Left renal pelvis (tissue), 4 donors: ENCODE measurements at regions not wholly inside any gene's neighbourhood (a gene's known extent, or its start where the extent isn't known, plus 50 kb on each side); places are given as distances from the start of the nearest gene placed in this dataset.
"Not testable (repeated sequence)": the region's sequence is repeated elsewhere in the genome, so short reads cannot be mapped to it uniquely, and the experiment has no call there.

ENCODE experiments used
- DNase-seq, 4 donors: peaks; one replicate each; pipeline ENCODE4 v3.0.0-alpha.2; 2013; ENCODE audit warnings: low read depth in 4 of 4, low spot score in 3 of 4

DNA sequence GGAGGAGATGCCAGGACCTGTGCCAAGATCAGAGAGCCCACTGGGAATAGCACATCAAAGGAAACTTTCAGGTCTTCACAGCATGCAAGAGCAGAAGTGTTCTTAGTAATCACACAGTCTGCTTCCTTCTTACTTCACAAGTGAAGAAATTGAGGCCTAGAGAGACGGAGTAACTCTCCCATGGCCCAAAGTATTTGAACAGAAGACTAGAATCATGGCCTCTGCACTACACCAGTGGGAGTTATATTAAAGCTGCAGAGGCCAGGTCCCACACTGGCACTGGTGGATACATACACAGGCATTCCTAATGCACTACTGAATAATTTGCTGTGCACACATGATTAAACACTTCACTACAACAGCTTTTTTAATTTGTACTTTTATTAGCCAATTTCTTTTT lies 107.6 kb upstream of the RMP24 start:
- DNase-seq = no peak

DNA sequence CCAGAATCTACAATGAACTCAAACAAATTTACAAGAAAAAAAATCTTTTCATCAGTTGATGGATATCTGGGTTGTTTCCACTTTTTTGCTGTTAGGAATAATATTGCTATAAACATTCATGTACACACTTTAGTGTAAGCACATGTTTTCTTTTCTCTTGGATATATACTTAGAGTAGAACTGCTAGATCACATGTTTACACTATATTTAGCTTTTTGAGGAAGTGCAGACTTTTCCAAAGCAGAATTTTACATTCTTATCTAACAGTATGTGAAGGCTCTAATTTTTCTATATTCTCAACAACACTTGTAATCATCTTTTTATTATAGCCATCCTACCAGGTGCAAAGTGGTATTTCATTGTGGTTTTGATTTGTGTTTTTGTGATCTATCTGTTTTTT lies 103.6 kb upstream of the RMP24 start:
- DNase-seq = no peak

DNA sequence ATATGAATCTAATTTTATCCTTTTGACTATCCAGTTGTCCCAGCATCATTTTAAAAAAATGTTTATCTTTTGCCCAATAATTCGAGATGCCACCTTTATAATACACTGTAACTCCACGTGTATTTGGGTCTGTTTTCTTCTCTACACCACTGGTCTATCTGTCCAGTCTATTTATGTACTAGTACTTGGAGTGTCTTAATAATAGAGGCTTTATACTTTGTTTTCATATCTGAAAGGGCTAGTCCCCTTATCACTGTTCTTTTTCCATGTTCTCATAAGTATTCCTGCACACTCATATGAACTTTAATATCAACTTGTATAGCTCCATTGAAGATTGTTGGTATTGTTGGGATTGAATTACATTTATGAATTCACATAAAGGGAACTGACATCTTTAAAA lies 101.1 kb upstream of the RMP24 start:
- no peak for DNase-seq

DNA sequence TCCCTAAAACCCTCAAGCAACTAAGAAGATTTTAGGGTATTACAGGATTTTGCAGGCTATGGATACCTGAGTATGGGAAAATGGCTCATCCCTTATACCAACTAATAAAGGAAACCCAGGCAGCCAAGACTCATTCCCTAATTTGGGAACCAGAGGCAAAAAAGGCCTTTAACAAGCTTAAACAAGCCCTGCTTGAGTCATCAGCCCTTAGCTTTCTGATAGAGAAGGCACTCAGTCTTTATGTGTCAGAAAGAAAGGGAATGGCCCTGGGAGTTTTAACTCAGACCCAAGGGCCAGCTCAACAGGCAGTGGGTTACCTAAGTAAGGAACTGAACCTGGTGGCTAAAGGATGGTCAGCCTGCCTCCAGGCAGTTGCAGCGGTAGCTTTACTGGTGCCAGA lies 96.9 kb upstream of the RMP24 start:
- DNase-seq = no peak

DNA sequence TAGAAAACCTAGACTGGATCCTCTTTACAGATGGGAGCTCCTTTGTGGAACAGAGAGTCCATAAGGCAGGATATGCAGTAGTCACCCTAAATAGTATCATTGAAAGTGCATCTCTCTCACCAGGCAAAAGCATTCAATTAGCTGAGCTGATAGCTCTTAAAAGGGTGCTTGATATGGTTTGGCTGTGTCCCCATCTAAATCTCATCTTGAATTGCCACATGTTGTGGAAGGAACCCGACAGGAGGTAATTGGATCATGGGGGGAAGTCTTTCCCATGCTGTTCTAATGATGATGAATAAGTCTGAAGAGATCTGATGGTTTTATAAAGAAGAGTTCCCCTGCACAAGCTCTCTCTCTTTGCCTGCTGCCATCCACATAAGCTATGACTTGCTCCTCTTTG lies 96.2 kb upstream of the RMP24 start:
- DNase-seq = no peak

DNA sequence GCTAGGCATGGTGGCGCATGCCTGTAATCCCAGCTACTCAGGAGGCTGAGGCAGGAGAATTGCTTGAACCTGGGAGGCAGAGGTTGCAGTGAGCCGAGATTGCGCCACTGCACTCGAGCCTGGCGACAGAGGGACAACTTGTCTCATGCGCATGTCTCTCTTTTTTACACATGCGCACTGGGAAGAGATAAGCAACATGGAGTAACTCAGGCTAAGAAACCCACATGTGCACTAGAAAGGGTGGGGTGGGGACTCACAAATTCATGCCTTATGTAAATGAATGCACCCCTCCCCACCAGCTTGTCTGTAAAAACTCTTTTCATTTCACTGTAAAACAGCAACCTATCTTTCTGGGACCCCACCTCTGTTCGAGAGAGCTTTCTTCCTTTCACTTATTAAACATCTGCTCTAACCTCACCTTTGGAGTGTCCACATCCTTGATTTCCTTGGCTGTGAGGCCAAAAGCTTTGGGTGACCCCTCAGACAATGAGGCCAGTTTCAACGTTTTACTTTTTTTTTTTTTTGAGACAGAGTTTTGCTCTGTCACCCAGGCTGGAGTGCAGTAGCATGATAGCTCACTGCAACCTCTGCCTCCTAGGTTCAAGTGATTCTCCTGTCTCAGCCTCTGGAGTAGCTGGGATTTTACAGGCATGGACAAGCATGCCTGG lies 91.6 kb upstream of the RMP24 start:
- DNase-seq = no peak

DNA sequence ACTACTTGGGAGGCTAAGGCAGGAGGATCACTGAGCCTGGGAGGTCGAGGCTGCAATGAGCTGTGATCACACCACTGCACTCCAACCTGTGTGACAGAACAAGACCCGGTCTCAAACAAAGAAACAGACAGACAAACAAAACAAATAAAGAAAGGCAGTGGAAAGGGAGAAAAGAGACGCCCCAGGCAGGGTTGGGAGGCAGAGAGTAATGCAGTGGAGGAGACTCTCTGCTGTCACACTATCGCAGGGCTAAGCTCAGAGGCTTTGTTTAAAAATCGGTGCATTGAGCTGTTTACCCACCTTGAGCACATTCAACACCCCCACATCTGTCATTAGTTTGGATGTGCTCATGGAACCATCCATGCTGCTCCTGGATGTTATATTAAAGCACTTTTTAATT lies 84.2 kb upstream of the RMP24 start:
- DNase-seq = no peak

DNA sequence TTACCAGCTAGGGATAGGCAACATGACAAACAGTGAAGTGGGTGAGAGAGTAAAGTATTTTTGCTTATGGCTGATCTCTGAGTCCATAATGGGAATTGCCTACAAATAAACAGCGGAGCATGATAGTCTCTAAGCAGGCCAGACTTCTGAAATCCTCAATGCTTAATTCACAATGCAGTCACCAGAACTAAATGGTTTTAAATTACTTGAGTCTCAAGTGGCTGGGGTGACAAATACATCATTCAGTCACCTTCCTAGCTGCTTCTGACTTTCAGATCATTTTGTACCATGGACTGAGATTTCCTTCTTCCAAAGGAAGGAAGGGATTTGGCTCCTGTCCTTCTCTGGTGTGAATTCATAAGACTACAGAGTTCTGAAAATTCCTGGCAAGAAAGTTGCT lies 82.8 kb upstream of the RMP24 start:
- DNase-seq = no peak

DNA sequence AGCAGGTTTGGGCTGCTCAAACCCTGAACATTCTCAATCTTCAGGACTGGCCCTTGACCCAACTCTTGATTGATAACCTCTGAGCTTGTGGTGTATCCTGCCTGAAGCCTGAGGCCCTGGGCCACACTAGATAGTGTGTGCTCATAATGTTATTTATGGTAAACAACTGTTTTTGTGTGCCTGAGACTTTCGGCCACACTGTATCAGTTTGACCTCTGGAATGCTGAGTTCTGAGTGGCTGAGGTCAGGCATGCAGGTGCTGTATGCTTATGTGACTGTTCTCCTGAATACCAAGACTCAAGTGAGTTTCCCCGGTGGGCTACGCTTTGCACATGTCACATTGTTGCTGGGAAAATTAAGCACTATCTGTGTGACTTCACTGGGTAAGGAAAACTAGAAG lies 82.2 kb upstream of the RMP24 start:
- no peak for DNase-seq

DNA sequence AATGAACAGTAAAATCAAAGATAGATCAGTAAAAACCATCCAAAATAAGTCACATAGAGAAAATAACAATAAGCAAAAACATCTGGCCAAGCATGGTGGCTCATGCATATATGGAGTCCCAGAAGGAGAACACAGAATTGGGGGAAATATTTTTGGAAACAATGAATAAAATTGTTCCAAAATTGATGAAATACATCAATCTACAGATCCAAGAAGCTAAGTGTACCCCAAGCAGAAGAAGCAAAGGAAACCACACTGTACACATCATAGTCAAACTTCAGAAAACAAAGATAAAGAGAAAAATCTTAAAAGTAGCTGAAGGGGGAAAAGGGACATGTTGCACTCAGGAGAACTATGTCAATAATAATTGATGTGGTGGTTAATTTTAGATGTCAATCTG lies 80.4 kb upstream of the RMP24 start:
- DNase-seq = no peak

DNA sequence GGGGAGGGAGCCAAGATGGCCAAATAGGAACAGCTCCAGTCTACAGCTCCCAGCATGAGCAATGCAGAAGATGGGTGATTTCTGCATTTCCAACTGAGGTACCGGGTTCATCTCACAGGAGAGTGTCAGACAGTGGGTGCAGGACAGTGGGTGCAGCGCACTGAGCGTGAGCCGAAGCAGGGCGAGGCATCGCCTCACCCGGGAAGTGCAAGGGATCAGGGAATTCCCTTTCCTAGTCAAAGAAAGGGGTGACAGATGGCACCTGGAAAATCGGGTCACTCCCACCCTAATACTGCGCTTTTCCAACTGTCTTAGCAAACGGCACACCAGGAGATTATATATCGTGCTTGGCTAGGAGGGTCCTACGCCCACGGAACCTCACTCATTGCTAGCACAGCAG lies 75.0 kb upstream of the RMP24 start:
- not testable (repeated sequence) for DNase-seq

DNA sequence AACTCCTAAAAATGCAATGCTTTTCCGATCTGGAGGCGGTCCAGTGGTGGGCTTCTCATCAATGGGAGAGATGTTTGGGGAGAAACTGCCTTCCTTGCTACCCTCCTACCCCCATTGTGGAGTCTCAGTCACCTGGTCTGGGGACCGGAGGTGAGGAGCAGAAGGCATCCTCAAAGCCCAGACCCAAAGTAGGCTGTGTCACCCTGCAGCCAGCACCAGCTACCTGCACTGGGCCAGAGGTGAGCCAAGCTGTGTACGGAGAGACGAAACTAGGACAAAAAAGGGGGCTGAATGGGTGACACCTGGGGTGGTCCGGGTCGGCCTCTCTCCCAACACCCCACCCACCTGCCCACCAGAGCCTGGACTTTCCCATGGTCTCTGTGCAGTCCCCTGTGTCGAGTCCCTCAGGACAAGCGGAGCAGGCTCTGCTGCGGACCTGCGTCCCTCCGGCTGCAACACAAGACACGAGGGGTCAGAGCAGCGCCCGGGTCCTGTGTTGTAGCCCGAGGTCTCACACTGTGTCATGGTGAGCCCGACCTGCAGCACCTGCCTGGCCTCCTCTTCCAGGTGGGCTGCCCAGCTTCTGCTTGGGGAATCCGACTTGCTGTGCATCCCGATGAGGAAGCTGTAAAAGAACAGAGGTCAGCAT lies 68.0 kb upstream of the RMP24 start:
- DNase-seq = no peak

DNA sequence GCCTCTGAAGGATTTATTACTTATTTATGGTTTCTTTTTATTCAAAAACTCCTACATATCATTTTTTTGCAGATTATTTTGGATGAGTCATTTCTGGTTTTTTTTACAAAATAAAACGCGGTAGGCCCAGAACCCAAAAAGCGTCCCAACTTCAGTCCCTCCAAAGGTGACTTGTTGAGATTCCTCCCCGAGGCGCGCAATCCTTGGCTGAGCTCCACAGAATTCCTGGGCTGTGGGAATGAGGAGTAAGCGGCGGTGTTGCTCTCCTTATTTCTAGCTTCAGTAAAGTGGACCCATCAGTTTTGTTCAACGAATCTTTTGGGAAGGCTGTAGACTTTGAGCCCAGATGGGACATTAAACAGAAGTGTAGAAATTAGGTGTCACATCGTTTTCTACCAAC lies 67.0 kb upstream of the RMP24 start:
- no peak for DNase-seq

DNA sequence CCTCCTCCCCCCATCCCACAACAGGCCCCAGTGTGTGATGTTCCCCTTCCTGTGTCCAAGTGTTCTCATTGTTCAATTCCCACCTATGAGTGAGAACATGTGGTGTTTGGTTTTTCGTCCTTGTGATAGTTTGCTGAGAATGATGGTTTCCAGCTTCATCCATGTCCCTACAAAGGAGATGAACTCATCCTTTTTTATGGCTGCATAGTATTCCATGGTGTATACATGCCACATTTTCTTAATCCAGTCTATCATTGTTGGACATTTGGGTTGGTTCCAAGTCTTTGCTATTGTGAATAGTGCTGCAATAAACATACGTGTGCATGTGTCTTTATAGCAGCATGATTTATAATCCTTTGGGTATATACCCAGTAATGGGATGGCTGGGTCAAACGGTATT lies 66.2 kb upstream of the RMP24 start:
- DNase-seq = not testable (repeated sequence)

DNA sequence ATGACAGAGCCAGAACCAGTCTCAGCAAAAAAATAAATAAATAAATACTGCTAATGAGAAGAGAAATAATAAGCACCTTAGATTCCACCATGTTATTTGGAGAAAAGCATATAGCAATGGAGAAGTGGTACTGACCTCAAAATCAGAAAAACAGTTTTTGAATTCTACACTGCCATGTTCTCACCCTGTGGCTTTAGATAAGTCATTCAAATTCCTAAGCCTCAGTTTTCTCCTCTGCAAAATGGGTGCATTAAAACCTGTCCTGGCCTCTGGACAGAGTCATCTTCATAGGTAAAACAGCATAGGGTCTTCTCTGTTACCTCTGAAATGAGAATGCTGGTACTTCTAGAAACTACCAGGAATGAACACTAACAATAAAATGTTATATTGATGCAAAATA lies 62.2 kb upstream of the RMP24 start:
- no peak for DNase-seq

DNA sequence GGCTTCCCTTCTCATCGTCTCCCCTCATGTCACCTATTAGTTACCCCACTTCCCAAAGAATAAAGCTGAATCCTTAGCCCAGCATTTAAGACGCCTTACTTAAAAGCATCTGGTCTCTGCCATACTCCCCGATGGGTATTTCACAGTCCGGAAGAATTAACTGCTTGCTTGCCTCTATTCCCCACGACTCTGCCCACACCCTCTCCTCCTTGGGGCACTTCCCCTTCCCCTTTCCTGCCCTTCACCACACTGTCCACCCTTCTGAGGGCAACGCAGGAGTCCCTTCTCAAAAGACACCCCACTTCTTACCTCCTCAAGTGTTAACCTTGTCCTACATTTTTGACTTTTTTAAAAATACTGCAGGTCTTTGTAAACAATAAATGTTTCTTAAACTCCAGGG lies 60.1 kb upstream of the RMP24 start:
- DNase-seq = no peak

DNA sequence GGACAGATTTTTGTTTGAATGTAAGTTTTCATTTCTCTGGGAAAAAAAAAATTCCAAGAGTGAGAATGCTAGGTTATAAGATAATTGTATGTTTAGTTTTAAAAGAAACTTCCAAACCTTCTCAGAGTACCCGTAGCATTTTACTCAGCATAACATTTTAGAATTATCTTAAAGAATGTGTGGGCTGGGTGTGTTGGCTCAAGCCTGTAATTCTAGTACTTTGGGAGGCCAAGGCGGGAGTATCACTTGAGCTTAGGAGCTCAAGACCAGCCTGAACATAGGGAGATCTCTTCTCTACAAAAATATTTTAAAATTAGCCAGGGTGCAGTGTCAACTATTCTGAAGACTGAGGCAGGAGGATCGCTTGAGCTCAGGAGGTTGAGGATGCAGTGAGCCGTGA lies 57.4 kb upstream of the RMP24 start:
- no peak for DNase-seq

DNA sequence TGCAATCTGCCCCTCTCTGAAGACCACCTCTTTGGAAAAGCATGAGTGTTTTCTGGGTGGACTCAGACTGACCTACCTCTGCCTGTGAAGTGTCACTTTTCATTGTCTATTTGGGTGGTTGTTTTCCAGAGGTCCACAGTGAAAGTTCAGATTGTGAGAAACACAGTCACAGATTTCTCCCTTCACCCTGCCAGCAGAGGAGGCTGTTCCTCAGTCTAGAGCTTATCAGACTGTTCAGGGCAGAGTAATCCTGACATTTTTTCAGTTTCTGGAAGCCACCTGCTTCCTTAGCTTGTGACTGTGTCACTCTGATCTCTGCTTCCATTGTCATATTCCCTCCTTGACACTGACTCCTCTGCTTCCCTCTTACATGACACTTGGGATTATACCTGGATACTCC lies 55.4 kb upstream of the RMP24 start:
- no peak for DNase-seq

DNA sequence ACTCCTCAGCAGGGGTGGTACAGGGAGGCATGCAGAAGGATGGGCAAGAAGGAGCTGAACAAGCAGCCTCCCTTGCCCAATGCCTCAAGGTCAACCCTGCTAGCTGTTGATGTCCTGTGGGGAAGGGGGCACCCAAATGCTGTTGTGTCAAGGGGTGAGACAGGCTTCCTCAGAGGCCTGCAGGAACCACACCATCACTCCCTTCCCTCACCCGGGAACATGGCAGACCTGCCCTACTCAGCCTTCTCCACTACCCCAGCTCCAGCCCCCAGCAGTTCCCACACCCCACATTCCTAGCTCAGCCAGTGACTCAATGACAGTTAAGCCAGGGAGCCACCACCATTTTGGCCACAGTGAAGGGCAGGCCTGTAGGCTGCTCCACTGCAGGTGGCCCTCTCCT lies 53.9 kb upstream of the RMP24 start:
- DNase-seq = no peak

DNA sequence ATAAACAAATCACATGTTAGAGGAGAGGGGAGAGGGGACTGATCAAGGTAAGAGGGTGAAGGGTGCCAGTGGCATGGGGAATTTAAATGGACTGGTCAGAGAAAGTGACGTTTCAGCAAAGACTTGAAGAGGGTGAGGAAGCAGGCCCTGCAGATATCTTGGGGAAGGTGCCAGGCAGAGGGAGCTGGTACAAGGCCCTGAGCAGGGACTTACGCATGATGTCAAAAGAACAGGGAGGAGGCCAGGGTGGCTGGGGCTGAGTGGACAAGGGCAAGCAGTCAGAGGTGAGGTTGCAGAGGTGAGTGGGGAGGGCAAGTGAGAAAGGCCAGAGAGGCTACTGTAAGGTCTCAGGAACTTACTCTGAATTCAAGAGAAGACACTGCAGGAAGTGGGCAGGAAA lies 53.3 kb upstream of the RMP24 start:
- DNase-seq = no peak

DNA sequence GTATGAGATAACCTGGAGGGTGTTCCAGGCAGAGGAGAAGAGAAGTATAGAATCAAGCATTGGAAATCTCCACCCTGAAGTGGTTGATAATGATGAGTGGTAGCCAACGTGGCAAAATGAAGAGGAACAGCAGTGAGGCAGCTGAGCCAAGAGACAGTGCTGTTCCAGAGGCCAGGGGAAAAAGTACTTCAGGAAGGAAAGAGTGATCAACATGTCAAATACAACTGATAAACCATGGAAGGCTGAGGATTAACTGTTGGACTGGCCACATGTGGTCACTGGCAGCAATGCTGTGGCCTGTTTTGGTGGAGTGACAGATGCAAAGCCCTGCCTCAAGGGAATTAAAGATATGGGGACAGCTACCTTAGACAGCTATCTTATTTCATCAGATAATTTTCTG lies 51.9 kb upstream of the RMP24 start:
- no peak for DNase-seq
